NT2/D1 (cell line): ENCODE measurements at regions not wholly inside any gene's neighbourhood (a gene's known extent, or its start where the extent isn't known, plus 50 kb on each side); places are given as distances from the start of the nearest gene placed in this dataset.
"Not testable (repeated sequence)": the region's sequence is repeated elsewhere in the genome, so short reads cannot be mapped to it uniquely, and the experiment has no call there.

Experiments used
- DNase-seq: peaks from one replicate; pipeline ENCODE4 v3.0.0-alpha.2; 2011; ENCODE audit warnings: low read depth, low spot score
- H3K27me3 ChIP-seq: 2 replicates; pipeline ENCODE4 v1.6.0; 2011; ENCODE audit warnings: mild to moderate bottlenecking; ENCODE audit not compliant: insufficient read length, insufficient read depth
- H3K36me3 ChIP-seq: 2 replicates; pipeline ENCODE4 v1.6.1; 2011; ENCODE audit warnings: mild to moderate bottlenecking, low read length, mixed read lengths; ENCODE audit not compliant: insufficient read depth, insufficient read length
- H3K4me1 ChIP-seq: 2 replicates; pipeline ENCODE4 v1.5.1; 2011; ENCODE audit not compliant: insufficient read depth, insufficient read length
- H3K4me3 ChIP-seq: 2 replicates; pipeline ENCODE4 v1.5.1; 2011; ENCODE audit warnings: low read depth; ENCODE audit not compliant: insufficient read length
- H3K9ac ChIP-seq: 2 replicates; pipeline ENCODE4 v1.6.0; 2011; ENCODE audit warnings: low read depth; ENCODE audit not compliant: insufficient read length
- H3K9me3 ChIP-seq: 2 replicates; pipeline ENCODE4 v1.5.1; 2011; ENCODE audit warnings: mild to moderate bottlenecking, low read length; ENCODE audit not compliant: insufficient read depth
- SUZ12 ChIP-seq: IDR thresholded peaks from 2 replicates; pipeline ENCODE4 v1.6.1; 2011; ENCODE audit not compliant: insufficient read length, insufficient read depth; ENCODE audit errors: extremely low read depth
- YY1 ChIP-seq: IDR thresholded peaks from 2 replicates; pipeline ENCODE4 v1.6.1; 2011; ENCODE audit not compliant: insufficient read length, insufficient read depth
- ZNF274 ChIP-seq: IDR thresholded peaks from 2 replicates; pipeline ENCODE4 v1.6.1; 2011; ENCODE audit warnings: mild to moderate bottlenecking, low read depth, low read length

DNA sequence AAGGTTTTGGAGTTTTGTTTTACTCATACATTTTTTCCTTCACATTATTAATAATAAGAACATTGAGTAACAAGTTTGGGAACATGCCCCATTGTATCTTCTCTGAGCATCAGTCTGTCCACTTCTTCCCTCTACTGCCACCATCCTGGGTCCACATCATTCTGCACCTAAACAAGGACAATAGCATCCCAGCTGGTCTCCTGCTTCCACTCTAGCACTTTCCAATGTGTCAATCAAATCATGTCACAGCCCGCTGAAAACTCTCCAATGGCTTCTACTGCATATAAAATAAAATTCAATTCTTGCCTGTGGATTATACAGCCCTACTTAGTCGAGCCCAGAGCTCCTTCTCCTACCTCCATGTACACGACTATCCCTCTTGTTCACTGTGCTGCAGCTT, 66.8 kb upstream of the RBPJ start:
- Histone ChIP-seq H3K9me3 (no peaks in the 10 kb centered on the region), H3K27me3 (no peaks in the 10 kb centered on the region), H3K9ac (no peak overlapping the region), H3K36me3 (no peaks in the 10 kb centered on the region), H3K4me3 (no peak overlapping the region), H3K4me1 (no peaks in the 10 kb centered on the region)
- TF ChIP-seq YY1 = no peak
- TF ChIP-seq SUZ12 = no peak
- no peak for TF ChIP-seq ZNF274
- no peak for DNase-seq

DNA sequence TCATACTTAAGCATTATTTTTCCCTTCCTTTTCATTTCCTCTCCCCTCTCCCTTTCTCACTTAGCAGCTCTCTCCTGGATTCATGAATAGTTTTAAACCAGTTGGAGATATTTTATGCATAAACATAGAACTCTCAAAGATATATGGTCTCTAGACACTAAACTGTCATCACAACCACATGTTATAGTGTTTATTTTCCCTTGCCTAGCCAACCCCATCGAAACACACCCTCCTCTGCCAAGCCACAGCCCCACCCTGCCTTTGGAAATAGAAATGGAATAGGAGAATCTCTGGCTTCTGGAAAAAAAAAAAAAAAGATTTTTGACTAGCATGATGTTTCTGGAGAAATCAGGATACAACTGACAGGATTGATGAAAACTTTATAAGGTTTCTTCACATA, 64.8 kb upstream of the RBPJ start:
- no peak overlapping the region for H3K9ac ChIP-seq
- H3K9me3 ChIP-seq = no peaks in the 10 kb centered on the region
- no peak for DNase-seq
- no peaks in the 10 kb centered on the region for H3K4me1 ChIP-seq
- no peak for TF ChIP-seq YY1
- TF ChIP-seq SUZ12 = no peak
- TF ChIP-seq ZNF274 = no peak
- no peaks in the 10 kb centered on the region for H3K36me3 ChIP-seq
- no peak overlapping the region for H3K4me3 ChIP-seq
- no peaks in the 10 kb centered on the region for H3K27me3 ChIP-seq

DNA sequence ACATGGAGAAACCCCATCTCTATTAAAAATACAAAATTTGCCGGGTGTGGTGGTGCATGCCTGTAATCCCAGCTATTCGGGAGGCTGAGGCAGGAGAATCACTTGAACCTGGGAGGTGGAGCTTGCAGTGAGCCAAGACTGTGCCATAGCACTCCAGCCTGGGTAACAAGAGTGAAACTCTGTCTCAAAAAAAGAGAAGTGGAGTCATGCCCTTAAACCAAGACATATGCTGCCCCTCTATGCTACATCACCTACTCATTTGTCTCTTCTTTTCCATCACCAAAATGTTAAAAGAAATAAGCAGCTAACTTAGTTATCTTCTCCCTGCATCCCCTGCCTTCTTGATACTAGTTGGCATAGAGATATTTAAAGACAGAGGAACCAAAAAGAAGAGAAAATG, 63.4 kb upstream of the RBPJ start:
- not testable (repeated sequence) for H3K36me3 ChIP-seq, H3K4me1 ChIP-seq, H3K27me3 ChIP-seq, H3K9me3 ChIP-seq, H3K4me3 ChIP-seq, H3K9ac ChIP-seq, DNase-seq

DNA sequence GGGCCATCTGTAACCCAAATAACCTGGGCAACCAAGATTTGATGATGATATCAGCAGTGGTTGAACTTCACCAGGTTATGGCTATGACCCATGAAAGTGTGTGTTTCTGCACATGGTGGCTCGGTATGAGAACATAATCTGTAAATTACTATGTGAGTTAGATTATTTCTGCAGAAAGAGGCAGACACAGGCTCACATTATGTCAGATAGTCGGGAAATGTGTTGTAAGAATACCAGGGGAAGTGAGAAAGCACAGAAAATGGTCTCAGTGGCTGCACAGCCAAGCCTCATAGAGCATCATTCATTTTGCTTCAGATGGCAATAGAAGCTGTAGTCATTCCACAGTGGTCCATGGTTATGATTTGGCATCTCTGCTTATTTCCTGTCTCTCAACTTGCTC, 63.0 kb upstream of the RBPJ start:
- no peak overlapping the region for H3K9ac ChIP-seq
- H3K36me3 ChIP-seq = no peaks in the 10 kb centered on the region
- no peak overlapping the region for H3K4me3 ChIP-seq
- no peaks in the 10 kb centered on the region for H3K4me1 ChIP-seq
- DNase-seq = no peak
- H3K9me3 ChIP-seq = no peaks in the 10 kb centered on the region
- TF ChIP-seq YY1 (no peak), ZNF274 (no peak), SUZ12 (no peak)
- H3K27me3 ChIP-seq = no peaks in the 10 kb centered on the region

DNA sequence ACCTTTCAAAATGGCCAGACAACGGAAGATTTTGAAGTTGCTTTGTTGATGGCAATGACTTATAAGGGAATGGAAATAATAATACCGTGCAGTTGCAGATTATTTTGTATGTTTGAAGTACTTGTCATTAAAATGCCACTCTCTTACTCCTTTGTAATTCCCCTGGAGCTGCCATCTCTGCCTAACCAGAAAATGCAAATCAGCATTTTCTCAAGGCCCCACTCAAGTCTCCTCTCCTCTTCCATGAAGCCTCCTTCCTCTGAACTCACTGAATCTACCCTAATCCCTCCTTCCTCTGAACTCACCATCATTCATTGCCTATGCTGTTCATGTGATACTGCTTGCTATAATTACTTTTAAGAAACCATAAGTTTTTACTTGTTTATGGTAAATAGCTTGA, 60.2 kb upstream of the RBPJ start:
- Histone ChIP-seq H3K4me1 (no peaks in the 10 kb centered on the region), H3K4me3 (no peak overlapping the region), H3K36me3 (no peaks in the 10 kb centered on the region), H3K9me3 (no peaks in the 10 kb centered on the region), H3K27me3 (no peaks in the 10 kb centered on the region), H3K9ac (no peak overlapping the region)
- no peak for TF ChIP-seq SUZ12
- no peak for TF ChIP-seq ZNF274
- no peak for TF ChIP-seq YY1
- DNase-seq = no peak

DNA sequence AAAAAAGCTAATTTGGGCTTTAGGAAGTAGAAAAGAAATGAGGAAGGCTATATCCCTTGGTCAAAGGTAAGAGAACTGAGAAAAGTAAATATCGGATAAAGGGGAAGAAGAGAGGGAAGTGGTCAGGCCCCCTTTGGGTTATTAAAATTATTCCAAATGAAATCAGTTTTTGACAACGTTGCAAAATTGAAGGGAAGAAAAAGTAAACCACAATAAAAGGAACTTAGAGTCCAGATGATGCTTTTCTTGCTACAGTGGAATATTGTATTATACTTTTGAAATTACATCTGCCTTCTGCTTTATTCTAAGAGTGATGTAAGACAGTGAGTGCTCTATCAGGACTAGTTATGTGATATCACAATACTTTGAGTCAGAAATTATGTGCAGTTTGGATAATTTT, 59.4 kb upstream of the RBPJ start:
- H3K4me1 ChIP-seq = no peaks in the 10 kb centered on the region
- no peaks in the 10 kb centered on the region for H3K36me3 ChIP-seq
- DNase-seq = no peak
- no peaks in the 10 kb centered on the region for H3K9me3 ChIP-seq
- H3K27me3 ChIP-seq = no peaks in the 10 kb centered on the region
- no peak for TF ChIP-seq YY1
- TF ChIP-seq ZNF274 = no peak
- no peak for TF ChIP-seq SUZ12
- H3K4me3 ChIP-seq = no peak overlapping the region
- H3K9ac ChIP-seq = no peak overlapping the region

DNA sequence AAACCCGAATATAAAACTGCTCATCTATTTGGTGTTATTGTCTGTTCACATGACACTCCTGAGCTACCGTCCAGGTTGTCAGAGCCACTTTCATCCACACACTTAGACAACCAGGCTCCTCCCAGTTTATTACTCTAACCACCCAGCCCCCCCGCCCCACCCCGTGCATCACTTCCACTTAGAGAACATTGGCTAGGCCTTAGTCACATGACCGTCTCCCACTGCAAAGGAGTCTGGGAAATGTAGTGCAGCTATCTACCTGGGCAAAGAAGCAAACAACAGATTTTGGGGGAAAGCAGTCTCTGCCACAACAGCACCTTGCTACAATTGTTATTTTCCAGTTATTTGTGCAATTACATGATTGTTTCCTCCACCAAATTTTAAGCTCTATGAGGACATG, 57.6 kb upstream of the RBPJ start:
- TF ChIP-seq YY1 = no peak
- TF ChIP-seq SUZ12 = no peak
- no peak for TF ChIP-seq ZNF274
- H3K4me3 ChIP-seq = no peak overlapping the region

DNA sequence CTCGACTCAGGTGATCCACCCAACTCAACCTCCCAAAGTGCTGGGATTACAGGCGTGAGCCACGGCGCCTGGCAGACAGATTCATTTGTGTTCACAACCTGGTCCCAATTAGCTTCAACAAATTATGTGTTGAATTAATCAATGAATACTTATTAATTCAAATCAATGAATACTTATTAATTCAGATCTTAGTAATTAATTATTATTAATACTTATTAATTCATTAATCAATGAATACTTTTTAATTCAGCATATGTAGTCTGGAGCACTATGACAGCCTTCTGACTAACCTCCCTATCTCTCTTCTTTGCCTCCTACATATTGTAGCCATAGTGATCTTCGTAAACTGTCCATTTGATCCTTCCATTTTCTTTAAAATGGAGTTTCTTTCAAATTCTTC, 56.7 kb upstream of the RBPJ start:
- H3K4me1 ChIP-seq = no peaks in the 10 kb centered on the region
- DNase-seq = no peak
- TF ChIP-seq YY1 = no peak
- no peak for TF ChIP-seq SUZ12
- TF ChIP-seq ZNF274 = no peak
- no peak overlapping the region for H3K4me3 ChIP-seq
- H3K36me3 ChIP-seq = no peaks in the 10 kb centered on the region
- no peak overlapping the region for H3K9ac ChIP-seq
- no peaks in the 10 kb centered on the region for H3K27me3 ChIP-seq
- no peaks in the 10 kb centered on the region for H3K9me3 ChIP-seq

More for the DNA sequence above, 57.6 kb upstream of the RBPJ start:
- no peak for DNase-seq
- Histone ChIP-seq H3K36me3 (no peaks in the 10 kb centered on the region), H3K27me3 (no peaks in the 10 kb centered on the region), H3K4me1 (no peaks in the 10 kb centered on the region), H3K9me3 (no peaks in the 10 kb centered on the region), H3K9ac (no peak overlapping the region)
